ENCODE measurements at regions not wholly inside any gene's neighbourhood (a gene's known extent, or its start where the extent isn't known, plus 50 kb on each side); places are given as distances from the start of the nearest gene placed in this dataset.

- no peak for DNase-seq (ENCODE audit: extremely low read depth in 1 of 2, low read depth in 1 of 2)
These were observed 253.4 kb downstream of the SLITRK6 start for GRCh38 chr13:85545771-85546170.

GRCh38 chr13:85544756-85545155, 254.5 kb downstream of the SLITRK6 start:
- DNase-seq (ENCODE audit: extremely low read depth in 1 of 2, low read depth in 1 of 2): no peak

DNA sequence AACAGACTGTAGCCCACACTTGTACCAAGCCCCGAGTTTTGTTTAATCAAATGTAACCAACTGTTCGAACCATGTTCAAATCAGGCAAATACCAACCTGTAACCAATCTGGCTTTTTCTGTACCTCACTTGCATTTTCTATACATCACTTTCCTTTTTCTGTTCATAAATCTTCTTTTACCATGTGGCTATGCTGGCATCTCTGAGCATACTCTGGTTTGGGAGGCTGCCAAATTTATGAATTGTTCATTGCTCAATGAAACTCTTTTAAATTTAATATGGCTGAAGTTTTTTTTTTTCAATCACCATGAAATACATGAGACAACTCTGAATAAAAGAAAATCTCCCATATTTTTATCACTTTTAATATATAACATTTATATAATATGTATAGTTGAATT, 256.1 kb downstream of the SLITRK6 start:
- DNase-seq (ENCODE audit: extremely low read depth in 1 of 2, low read depth in 1 of 2): no peak

DNA sequence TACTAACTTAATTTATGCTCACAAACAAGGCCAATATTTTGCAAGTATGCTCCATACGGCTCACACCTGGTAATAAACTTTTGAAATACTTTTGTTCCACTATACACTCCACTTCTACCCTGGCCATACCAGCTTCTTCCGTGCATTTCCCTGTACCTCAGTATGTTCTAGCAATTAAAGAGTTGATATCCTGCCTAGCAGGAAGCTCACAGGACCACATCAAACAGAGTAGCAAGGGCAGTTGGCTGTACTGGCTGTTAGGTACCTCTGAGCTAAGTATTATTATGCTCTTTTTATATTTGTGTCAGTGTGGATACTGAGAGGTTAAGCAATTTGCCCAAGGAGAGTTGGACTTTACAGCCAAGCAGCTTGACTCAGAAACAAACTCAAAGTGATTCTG, 257.7 kb downstream of the SLITRK6 start:
- DNase-seq (ENCODE audit: extremely low read depth in 1 of 2, low read depth in 1 of 2): no peak

- no peak for DNase-seq (ENCODE audit: extremely low read depth in 1 of 2, low read depth in 1 of 2)
These were observed 260.3 kb downstream of the SLITRK6 start for GRCh38 chr13:85538957-85539356.

DNA sequence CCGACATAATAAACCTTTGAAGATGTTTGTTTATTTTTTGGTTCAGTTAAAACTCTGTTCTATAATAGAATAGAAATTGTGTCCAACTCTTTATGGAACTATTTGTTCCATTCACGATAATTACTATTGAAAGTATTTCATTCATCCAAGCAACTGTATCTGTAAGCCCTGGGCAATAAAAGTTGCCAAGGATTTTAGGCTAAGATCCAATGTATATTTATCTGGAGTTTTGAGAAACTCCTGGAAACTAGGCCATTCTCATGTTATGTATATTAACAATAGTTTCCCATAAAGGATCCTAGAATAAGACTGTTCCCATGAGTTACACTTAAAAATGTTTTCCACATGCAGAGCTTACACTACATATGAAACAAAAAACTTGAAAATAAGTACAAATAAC, 261.6 kb downstream of the SLITRK6 start:
- DNase-seq (ENCODE audit: extremely low read depth in 1 of 2, low read depth in 1 of 2): no peak

DNA sequence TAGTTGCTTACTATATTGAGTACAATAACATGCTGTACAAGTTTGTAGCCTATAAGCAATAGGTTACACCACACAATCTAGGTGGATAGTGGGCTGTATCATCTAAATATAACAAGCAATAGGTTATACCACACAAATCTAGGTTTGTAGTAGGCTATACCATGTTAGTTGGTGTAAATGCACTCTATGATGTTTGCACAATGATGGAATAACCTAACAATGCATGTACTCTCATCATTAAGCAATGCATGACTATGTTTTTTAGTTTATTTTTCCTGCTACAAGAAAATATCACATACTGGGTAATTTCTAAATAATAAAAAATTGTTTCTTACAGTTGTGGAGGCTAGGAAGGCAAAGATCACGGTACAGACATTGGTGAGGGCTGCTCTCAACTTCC, 262.5 kb downstream of the SLITRK6 start:
- no peak for DNase-seq (ENCODE audit: extremely low read depth in 1 of 2, low read depth in 1 of 2)

DNA sequence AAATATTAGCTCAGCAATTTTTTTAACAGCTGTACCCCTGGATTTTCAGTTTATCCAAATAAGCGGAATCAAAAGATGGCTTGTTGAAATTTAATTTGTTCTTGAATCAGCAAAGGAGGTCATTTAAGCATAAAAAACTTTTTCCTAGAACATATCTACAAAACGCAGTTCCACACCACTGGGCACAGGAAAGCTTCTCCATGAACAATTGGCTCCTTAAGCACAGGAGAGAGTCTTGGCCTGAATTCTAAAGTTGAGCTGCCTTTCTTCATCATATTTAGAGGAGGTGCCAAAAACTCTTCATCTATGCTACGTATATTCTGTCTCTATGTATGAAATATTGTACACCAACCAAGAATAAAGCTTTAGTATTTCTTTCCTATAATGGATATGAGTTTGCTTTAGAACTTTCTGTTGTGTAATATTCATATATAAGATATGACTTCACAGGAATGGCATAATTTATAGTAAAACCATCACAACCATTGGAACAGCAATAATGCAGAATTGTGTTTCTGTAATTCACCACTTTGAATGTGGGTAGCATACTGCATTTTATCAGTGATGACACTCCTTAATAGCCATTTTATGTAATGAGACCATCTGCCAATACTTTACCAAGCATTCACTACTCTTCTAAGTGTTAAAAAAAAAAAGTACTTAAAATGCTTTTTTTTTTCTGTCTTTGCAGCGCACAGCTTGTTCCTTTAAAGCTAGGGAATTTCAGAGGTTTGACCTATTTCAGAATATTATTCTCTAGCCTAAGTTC, 263.7 kb downstream of the SLITRK6 start:
- DNase-seq (ENCODE audit: extremely low read depth in 1 of 2, low read depth in 1 of 2): no peak

- no peak for DNase-seq (ENCODE audit: extremely low read depth in 1 of 2, low read depth in 1 of 2)
These were observed 265.3 kb downstream of the SLITRK6 start for GRCh38 chr13:85533911-85534310.

GRCh38 chr13:85529218-85529594, 270.0 kb downstream of the SLITRK6 start:
- DNase-seq (ENCODE audit: extremely low read depth in 1 of 2, low read depth in 1 of 2): no peak

DNA sequence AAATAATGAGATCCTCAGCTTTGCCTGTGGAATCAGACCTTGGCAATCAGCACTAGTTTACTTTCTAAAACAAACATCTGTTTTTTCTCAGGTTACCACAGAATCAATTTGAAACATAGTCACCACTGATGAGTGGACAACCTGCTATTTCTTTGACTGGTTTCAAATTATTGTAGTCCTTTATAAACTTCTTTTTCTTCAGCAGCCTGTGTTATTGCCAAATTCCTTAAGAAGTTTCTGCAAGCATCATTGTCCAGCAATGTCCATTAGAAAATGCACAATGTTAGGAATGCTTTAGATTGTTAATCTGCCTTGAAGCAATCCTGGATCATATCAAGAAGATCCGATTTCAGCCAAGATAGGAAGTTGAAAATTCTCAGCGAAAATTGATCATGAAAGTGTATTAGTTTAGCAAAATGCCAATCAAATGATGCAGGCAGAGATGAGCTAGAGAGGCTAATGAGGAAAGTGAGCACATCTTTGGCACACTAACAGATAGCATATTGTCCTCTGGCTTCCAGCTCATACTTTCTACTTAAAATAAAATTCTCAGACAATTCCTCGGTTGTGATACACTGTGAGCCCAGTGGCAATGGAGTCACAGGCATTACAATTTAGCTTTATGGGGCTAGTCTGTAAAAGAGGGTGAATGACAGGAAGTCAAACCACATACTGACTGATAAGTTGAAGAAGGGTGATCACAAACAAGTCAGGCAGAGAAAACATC, 270.6 kb downstream of the SLITRK6 start:
- DNase-seq (ENCODE audit: extremely low read depth in 1 of 2, low read depth in 1 of 2): no peak

DNA sequence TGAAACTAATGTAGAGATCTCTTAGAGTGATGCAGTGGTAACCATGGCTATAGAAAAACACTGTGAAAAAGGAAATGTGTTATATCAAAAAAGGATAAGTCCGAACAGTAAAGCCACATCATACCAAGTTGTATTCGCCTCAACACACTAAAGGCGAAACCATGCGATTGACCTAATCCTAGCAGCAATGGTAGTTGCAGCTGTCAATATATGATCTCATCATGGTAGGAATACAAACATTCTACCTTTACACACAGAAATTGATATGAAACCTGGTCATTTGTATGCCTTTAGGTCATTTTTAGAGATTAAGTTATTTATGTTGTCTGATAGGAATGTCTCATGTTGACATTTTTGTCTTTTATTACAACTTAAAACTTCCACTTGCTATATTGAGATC, 271.9 kb downstream of the SLITRK6 start:
- DNase-seq (ENCODE audit: extremely low read depth in 1 of 2, low read depth in 1 of 2): no peak

GRCh38 chr13:85525411-85525810, 273.8 kb downstream of the SLITRK6 start:
- no peak for DNase-seq (ENCODE audit: extremely low read depth in 1 of 2, low read depth in 1 of 2)

DNA sequence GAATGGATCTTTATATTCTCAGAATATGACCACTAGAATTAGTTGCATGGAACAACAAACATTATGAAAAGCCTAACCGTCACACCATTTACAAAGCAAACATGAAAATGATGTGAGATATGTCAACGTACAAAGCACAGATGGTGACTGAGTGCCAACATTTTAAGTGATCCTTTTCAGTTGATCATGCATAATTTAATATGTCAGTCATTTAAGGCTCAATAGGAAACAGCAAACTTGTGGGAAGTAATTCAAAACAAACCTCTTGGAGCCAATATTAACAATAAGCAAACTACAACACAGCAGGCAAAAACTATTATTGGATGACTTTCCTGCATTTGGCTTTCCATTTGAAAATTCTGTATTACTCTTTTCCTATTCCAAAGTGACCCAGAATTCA, 277.6 kb downstream of the SLITRK6 start:
- DNase-seq (ENCODE audit: extremely low read depth in 1 of 2, low read depth in 1 of 2): no peak

- no peak for DNase-seq (ENCODE audit: extremely low read depth in 1 of 2, low read depth in 1 of 2)
These were observed 278.8 kb downstream of the SLITRK6 start for GRCh38 chr13:85520445-85520844.

GRCh38 chr13:85519363-85519762, 279.9 kb downstream of the SLITRK6 start:
- DNase-seq (ENCODE audit: extremely low read depth in 1 of 2, low read depth in 1 of 2): no peak

DNA sequence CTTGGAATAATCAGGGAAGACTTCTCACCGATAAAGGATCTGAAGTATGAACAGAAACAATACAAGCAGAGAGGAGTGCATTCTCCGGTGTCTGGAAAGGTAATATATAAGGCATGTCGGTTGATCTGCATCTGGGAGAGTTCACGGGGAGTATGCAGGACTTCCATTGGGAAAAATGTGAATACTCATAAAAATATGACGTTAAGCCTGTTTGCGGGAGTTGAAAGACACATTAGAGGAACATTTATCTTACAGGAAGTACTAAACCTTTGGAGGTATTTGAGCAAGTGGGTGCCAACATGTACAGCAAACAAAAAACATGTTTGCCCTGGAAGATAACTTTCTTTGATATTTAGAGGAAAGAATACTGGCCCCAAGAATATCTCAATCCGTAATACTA, 286.8 kb downstream of the SLITRK6 start:
- no peak for DNase-seq (ENCODE audit: extremely low read depth in 1 of 2, low read depth in 1 of 2)

DNA sequence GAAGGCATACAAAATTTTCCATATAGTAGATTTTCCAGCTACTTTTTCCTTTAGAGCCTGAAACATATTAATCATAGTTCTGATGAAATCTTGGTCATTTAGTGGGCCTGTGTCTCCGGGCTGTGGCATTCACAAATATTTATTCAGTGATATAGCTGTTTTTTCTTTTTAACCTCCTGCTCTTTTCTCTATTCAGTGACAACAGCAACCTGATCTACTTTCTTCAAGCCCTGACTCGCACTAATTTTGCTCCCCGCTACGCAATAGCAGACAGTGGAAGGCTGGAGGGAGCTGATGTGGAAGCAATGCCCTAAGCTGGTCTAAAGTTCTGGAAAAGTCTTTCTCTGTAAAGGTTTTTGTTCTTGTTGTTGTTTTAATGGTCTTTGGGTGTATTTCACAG, 289.7 kb downstream of the SLITRK6 start:
- DNase-seq (ENCODE audit: extremely low read depth in 1 of 2, low read depth in 1 of 2): no peak

- DNase-seq (ENCODE audit: extremely low read depth in 1 of 2, low read depth in 1 of 2): no peak
These were observed 290.4 kb downstream of the SLITRK6 start for GRCh38 chr13:85508683-85509329.

- DNase-seq (ENCODE audit: extremely low read depth in 1 of 2, low read depth in 1 of 2): no peak
These were observed 295.4 kb downstream of the SLITRK6 start for GRCh38 chr13:85503797-85504196.

- DNase-seq (ENCODE audit: extremely low read depth in 1 of 2, low read depth in 1 of 2): no peak
These were observed 297.6 kb downstream of the SLITRK6 start for GRCh38 chr13:85501616-85502015.

GRCh38 chr13:85500696-85501256, 298.4 kb downstream of the SLITRK6 start:
- DNase-seq (ENCODE audit: extremely low read depth in 1 of 2, low read depth in 1 of 2): no peak

All from activated CD8-positive, alpha-beta memory T cell treated with anti-CD3 and anti-CD28 coated beads for 1 hour (primary cell).